Epithelial cell of prostate (primary cell): ENCODE measurements at regions not wholly inside any gene's neighbourhood (a gene's known extent, or its start where the extent isn't known, plus 50 kb on each side); places are given as distances from the start of the nearest gene placed in this dataset.
A peak's percentile ranks its signal among the peaks of the same experiment; 100 is the strongest.

ENCODE experiments used
- DNase-seq: peaks from one replicate; pipeline ENCODE4 v3.0.0-alpha.2; 2011; ENCODE audit warnings: low read depth, low spot score
- H3K27ac ChIP-seq: fragments of 450-650 bp; 2 replicates; pipeline ENCODE4 v1.5.1; 2017; ENCODE audit warnings: mild to moderate bottlenecking

DNA sequence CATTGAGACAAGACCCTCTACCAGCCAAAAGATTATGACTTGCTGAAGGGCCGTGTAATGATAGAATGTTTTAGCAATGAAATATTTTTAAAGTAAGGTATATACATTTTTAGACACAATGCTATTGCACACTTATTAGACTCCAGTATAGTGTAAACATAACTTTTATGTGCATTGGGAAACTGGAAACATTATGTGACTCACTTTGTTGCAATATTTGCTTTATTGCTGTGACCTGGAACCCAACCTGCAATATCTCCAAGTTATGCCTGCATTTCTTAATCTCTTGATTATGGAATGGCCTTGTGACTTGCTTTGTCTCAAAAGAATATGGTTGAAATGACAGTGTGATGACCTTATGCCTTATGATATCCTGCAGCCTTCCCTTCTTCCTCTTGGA is 502.0 kb downstream of the EPHA4 start:
- no peak for DNase-seq
- H3K27ac ChIP-seq, result no peak overlapping the region

DNA sequence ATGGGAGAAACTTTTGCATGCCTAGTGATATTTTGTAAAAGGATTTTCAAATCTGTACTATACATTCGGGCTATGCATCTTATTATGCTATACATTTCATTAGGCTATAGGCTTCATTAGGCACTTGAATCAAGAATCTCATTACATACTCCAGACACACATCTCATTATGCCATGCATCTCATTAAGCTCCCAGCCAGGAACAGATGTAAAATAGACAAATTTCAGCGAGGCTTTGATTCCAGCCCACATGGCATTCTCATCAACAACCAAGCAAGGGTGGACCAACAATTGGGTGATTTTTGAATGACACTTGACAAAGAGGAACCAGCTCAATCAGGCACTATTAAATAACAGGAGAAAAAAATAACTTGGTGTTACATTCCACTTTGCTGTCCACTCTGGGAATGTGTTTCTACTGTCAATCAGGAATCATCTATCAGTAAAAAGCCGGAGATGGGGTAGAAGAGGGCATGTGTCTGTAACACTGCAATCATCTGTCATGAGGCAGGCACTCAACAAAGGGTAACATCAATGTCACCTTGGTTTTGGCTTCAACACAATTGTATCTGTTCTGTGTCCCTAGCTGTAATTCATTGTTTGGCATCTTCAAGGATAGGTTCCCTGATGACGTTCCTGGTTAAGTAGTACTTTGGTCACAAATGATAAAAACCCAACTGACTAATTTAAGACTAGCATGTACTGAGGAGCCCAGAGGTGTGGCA is 498.6 kb downstream of the EPHA4 start:
- H3K27ac ChIP-seq, result no peak overlapping the region
- no peak for DNase-seq

DNA sequence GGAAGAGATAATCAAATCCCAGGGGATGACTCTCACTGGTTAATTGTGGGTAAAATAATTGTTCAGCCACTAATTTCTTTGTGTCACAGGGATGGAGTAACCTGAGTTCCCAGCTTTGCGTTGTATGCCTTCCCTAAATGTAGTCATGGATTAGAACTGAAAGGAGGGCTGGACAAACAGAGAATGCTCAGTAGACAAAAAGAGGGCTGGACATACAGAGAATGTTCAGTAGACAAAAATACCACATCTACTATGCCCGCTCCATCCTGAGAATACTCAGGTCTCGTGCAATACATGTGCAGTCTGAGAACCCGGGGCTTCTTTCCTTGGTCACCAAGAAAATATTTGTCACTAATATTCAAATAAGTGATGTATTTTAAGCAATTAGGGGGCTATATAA is 497.9 kb downstream of the EPHA4 start:
- no peak overlapping the region for H3K27ac ChIP-seq
- no peak for DNase-seq

DNA sequence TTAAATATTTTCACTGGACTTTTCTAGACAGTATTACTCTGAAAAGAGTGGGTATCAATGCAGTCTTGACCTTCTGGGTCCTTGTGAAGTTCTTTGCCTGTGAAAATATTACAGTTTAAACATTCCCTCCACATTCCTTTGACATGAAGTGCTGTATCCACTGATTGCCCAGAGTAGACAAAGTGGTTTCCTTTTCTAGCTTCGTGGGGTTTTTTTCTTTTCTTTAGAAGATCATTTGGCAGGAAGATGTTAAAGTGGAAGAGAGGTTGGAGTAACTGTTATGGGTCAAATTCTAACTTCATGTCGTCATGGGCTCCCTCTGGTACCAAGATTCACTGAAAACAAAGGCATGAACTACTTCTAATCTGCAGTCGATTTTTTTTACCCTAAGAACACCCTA is 496.9 kb downstream of the EPHA4 start:
- no peak for DNase-seq
- H3K27ac ChIP-seq, result no peak overlapping the region

DNA sequence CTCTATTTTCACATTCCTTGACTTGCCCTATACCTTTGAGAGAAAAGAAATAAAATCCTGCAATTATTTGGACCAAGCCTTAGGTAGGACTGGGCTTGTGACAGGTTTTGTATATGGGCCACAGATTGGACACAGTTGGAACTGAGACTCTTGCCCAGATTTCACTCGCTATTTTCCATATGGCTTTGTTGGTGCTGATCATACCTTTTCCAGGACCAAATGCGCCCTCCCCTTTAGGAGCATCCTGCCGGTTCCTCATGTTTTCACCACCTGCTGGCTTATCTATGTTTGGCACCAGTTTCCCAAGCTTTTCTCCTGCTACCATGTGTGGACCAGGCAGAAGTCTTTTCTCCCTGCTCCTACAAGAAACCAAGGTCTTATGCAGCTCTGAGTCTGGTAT is 494.9 kb downstream of the EPHA4 start:
- no peak overlapping the region for H3K27ac ChIP-seq
- DNase-seq, result no peak

DNA sequence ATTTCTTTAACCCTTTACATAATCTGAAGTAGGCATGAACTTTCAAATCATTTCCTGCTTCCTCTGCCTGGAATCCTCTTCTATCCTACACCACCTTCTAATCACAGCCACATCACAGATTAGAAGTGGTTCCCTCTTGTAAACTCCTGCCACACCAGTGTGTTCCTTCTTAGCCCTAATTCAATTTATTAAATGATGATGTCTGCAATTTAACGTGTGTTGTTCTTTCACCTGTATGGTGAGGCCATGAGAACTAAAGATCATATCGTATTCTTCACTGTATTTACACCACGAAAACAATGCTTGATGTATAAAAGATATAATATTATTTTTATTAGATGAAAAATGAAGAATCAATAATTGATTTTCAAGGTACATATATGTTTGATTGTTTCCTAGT is 494.3 kb downstream of the EPHA4 start:
- H3K27ac ChIP-seq, result no peak overlapping the region
- DNase-seq, result no peak

DNA sequence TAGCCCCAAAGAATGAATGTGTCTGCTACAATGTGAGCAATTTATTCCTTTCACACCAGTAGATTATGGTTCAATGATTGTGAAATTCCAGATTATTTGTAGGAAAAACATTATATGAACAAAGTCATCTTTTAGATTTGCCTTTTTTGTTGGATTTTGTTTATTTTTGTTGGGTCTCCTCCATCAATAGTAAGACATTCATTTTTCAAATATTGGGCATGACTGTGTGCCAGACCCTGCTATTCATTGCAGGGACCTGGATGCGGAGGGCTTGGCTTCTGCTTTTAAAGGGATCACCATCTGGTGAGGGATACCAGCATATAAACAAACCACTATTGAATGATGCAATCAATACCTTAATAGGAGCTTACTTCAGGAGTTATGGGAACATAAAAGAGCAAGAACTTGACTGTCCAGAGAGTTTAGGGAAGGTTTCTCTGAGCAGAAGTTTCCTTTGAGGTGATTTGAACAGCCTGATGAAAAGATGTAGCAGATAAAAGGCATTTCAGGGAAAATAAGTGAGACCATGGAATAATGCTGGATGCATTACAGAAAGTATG is 486.7 kb downstream of the EPHA4 start:
- no peak for DNase-seq
- no peak overlapping the region for H3K27ac ChIP-seq

DNA sequence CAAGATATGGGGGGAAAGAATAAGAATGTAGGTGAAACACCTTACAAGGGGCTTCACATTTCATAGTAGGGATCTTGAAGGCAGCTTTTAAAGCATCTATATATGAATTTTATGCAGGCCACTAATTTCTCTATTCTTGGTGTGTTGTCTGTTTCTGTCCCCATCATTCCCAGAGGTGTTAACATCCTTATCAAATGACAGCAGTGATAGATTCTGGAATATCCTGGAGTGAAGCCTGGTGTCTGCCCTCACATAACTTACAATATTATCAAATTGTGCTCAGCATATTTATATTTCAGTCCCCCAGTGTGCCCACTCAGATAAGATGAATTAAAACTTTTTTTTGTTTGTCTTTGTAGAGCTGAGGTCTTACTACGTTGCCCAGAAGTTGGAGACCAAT is 486.2 kb downstream of the EPHA4 start:
- no peak for DNase-seq
- no peak overlapping the region for H3K27ac ChIP-seq

DNA sequence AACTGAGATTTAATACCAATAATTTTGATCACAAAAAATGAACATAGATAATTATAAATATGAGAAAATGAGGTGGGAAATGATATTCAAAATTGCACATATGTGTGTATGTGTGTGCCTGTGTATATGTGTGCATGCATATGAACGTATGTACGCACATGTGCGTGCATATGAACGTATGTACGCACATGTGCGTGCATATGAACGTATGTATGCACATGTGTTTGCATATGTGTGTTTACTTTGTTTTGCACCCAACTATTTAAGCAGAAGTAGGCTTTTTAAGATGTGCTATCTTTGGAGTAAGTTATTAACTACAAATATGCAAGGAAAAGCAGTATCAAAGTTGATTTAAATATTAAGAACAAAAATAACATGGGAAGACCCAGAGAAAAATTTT is 484.3 kb downstream of the EPHA4 start:
- H3K27ac ChIP-seq, result no peak overlapping the region
- no peak for DNase-seq

DNA sequence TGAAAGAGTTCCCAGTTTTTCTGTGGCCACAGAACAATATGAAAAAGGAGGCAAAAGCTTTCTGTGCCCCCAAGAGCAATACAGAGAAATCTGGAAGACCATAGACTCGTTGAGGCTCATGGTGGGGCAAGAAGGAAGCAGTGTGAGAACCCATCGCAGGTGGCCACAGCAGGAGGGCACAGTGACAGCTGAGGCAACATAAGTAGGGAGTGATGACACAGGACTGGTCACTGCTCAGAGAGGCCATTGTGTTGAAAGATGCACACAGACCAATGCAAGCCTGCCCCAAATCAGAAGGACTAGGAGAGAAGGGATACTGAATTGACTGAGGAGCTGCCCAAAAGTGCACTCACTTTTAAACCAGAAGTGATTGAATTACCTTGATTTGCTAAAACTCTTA is 483.6 kb downstream of the EPHA4 start:
- no peak for DNase-seq

DNA sequence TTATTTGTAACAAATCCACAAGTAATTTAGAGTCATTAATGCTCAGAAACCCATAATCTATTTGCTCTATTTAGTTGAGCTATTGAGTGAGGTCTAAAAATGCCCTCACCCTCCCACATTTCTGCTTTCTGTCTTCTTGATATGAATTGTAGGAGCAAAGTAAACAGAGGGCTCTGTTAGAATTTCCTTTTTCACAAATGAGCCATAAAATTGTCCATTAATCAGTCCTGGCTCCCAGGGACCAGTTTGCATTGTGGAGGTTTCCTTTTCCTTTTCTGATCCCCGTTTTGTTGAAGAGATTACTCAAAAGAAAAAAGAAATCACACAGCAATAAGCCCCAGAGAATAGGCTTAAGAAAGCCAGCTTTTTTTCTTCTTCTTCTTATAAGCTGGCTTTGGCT is 476.7 kb downstream of the EPHA4 start:
- no peak for DNase-seq
- no peak overlapping the region for H3K27ac ChIP-seq

More for the DNA sequence above, 483.6 kb downstream of the EPHA4 start:
- no peak overlapping the region for H3K27ac ChIP-seq

DNA sequence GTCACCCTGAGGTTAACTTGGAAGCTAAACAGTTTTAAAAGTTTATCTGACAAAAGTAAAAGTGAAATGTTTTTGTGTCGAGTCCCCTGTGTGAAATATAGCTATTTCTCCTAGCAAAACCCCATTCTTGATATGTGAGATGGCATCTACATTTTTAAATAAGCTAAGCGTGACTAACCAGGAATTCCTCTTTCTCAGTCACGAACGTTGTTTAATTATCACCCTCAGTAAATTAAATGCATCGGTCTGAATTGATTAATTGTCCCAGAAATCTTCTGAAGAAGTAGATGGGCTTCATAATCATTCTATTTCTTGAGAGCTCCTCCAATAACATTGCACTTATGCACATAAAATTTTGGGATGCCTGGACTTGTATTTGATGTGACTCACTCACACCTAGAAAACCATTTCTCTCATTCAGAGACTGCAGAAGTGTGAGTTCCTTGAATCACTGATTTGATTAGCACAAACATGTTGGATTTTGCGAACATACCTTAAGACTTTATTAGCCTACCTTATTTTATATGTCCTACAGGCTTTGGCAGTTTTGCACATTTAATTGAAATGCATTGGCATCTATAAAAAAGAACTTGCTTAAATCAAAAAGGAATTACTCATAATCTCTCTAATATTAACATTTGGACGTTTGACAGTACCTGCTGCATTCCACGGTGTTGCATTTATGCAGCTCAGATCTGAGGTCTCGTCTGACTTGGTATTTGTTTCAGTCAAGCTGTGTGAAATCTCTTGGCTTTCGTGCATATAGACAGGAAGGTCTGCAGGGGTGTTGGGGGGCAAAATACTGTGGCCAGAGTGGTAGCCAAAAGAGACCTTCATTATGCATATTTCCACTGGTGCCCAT is 475.2 kb downstream of the EPHA4 start:
- H3K27ac ChIP-seq, result no peak overlapping the region

DNA sequence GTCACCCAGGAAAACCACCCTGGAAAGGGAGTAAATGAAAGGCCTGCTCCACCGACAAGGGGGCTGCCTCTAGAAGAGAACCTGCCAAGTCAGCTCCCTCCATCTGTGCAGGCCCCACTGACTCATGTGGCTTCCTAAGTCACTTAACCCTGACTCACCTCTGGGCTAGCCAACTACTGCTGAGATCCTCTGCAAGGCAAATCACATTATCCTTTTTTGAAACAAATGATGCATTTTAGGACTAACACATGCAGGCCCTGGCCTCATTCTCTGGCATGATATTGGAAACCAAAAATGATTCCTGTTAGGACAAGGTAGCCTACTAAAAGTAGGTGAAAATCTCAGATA is 474.6 kb downstream of the EPHA4 start:
- peak; percentile 56 for DNase-seq
- H3K27ac ChIP-seq, result no peak overlapping the region

More for the DNA sequence above, 475.2 kb downstream of the EPHA4 start:
- peak; percentile 59 for DNase-seq

DNA sequence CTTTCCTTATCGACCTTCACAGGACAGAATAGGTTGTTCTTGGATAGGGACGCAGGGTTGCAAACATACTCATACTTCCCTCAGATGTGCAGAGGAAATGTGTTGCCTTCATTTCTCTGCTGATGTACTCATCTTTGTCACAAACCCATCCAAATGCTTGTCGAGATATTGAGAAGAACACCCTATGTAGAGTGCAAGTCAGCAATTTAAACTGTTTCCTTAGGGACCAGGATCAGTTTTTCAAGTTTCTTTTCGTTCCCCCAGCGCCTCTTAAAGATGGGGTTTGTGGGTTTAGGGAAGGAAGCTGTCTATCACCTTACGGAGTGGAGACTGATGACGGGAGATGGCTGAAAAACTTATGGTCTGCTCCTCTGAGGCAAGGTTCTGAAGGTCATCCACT is 474.2 kb downstream of the EPHA4 start:
- no peak overlapping the region for H3K27ac ChIP-seq
- DNase-seq, result no peak

DNA sequence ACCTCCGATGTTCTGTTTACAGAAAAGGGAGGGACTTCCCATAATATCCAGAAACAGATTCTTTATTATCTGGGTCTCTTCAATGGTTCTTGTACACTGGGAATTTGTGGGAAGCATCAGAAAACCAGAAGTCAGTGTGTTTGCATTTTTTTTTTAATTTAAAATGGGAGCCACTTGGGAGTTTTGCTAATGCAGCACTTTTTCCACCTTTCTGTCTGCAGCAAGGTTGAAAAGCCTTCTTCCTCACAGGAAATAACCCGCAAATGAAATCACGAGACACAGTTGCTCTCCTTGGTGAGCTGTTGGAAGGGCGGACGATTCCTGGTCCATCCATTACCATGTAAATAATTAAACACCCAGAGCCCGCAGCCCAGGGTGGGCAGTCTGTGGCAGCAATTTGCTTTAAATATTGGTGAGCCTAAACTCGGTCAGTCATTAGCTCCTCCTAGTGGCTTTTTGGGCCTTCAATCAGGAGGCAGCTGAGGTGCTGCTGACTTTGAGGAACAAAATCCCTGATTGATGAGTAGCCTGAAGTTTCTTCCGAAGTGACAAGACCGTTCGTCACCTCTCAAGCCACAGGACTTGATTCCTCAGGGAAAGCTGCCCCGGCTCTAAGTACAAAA is 471.5 kb downstream of the EPHA4 start:
- no peak overlapping the region for H3K27ac ChIP-seq
- no peak for DNase-seq

DNA sequence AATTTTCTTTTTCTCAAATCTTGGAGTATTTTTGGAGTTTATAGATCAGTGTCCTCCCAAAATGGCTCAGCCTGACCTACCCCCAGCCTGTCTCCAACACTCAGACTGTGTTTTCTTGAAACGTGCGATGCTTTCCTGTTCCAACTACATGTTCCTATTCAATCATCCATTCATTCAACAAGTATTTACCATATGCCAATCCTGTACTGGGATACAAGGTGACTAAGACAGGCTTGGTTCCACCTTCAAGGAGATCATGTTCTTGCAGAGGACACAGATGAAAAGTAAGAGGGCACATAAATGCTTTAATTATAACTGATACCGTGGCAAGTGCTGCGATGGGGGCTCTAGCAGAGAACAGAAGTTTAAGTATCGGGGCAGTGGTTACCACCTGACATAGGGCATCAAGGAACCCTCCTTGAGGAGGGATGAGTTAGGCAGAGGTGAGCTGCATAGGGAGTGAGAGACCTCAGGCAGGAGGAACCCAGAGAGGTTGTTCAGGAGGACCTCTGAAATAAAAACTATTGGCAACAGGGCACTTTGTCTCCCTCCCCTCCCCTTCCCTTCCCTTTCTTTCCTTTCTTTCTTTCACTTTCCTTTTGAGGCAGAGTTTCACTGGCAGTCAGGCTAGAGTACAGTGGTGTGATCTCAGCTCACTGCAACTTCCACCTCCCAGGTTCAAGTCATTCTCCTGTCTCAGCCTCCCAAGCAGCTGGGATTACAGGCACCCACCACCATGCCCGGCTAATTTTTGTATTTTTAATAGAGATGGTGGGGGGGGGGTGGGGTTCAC is 469.0 kb downstream of the EPHA4 start:
- DNase-seq, result no peak
- no peak overlapping the region for H3K27ac ChIP-seq

DNA sequence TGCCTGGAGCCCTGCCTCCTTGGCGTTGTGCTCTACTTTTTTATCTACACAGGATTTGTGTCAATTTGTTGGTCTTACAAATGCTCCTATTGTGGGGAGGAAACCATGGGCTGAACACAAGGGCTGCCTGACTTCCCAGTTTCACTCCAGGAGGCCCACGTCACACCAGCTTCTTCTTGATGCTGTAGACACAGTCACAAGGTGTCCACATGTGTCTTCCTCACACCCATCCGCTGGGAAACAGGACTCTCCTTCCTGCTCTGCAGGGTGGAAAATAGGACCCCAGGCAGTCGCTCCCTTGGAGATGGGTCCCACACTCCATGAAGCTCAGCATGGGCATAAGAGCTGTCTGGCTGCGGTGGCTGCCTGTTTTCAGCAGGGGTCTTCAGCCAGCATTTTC is 468.2 kb downstream of the EPHA4 start:
- no peak overlapping the region for H3K27ac ChIP-seq

DNA sequence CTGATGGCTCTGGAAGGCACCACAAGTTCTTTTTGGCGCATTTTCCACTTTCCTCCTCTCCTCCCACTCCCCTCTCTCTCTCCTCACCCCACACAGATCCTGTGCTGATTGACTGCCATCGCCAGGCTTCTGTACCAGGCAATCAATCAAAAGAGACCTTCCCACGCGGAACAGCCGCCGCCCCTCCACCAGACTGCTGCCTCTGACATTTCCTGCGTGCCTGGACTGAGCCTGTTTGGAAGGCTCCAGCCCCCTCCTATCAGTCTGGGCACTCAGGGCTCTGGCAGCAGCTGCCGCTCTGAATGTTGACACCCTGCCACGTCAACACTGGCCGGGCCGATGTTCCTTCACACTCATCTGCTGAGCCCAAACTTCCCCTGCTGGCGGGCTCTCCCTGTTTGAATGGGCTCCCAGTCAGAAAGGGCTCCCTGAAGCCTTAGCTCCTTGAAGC is 467.7 kb downstream of the EPHA4 start:
- no peak overlapping the region for H3K27ac ChIP-seq
- no peak for DNase-seq

More for the DNA sequence above, 468.2 kb downstream of the EPHA4 start:
- no peak for DNase-seq

DNA sequence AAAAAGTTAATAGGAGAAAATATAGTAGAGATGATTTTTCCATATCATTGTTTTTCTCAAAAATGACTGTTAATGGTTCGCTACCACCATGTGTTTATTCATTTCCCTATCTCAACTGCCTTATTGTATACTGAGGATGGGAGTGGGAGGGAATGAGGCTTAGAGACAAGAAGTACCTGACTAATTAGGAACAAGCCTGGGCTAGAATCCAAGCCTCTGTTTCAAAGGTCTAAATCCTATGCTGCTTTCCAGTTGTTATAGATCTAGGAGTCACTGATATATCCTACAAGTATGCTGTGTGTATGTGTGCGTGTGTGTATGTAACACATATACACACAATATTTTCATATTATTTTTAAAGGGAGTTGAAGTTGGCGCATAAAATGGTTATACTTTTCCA is 465.9 kb downstream of the EPHA4 start:
- peak; percentile 51 for DNase-seq

DNA sequence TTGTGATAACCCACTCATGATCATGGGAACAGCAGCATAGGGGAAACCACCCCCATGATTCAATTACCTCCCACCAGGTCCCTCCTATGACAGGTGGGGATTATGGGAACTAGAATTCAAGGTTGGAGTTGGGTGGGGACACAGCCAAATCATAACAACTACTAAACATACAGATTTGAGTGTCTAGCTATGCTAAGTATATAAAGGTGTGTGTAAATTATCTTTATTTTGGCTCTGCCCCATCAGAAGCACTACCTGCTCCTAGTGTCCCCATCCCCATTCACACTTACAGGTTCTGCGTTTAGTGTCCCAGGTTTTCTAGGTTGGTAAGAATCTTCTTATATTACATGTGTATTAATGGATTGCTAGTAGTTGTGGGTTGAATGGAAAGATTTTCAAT is 464.7 kb downstream of the EPHA4 start:
- DNase-seq, result no peak
- H3K27ac ChIP-seq, result no peak overlapping the region

More for the DNA sequence above, 465.9 kb downstream of the EPHA4 start:
- no peak overlapping the region for H3K27ac ChIP-seq
